Left forelimb (tissue), 1 donor: ENCODE measurements at regions not wholly inside any gene's neighbourhood (a gene's known extent, or its start where the extent isn't known, plus 50 kb on each side); places are given as distances from the start of the nearest gene placed in this dataset.

ENCODE experiments used
- DNase-seq: peaks from one replicate; pipeline ENCODE4 v3.0.0-alpha.2; 2018; ENCODE audit warnings: low spot score

GRCh38 chr16:48942996-48943395 lies 333.0 kb upstream of the N4BP1 start:
- no peak for DNase-seq

GRCh38 chr16:48936811-48937210 lies 326.8 kb upstream of the N4BP1 start:
- no peak for DNase-seq

- no peak for DNase-seq
These were observed 322.4 kb upstream of the N4BP1 start for GRCh38 chr16:48932216-48932855.

- DNase-seq: no peak
These were observed 321.1 kb upstream of the N4BP1 start for GRCh38 chr16:48930951-48931553.

- no peak for DNase-seq
These were observed 309.8 kb upstream of the N4BP1 start for GRCh38 chr16:48919791-48920190.

GRCh38 chr16:48918520-48919258 lies 308.7 kb upstream of the N4BP1 start:
- no peak for DNase-seq

GRCh38 chr16:48916566-48916965 lies 306.6 kb upstream of the N4BP1 start:
- DNase-seq: no peak

- no peak for DNase-seq
These were observed 304.1 kb upstream of the N4BP1 start for GRCh38 chr16:48914070-48914469.

- no peak for DNase-seq
These were observed 303.4 kb upstream of the N4BP1 start for GRCh38 chr16:48913384-48913783.

GRCh38 chr16:48912360-48912759 lies 302.4 kb upstream of the N4BP1 start:
- DNase-seq: no peak

GRCh38 chr16:48911700-48912099 lies 301.7 kb upstream of the N4BP1 start:
- DNase-seq: no peak

GRCh38 chr16:48910214-48910613 lies 300.2 kb upstream of the N4BP1 start:
- DNase-seq: no peak

GRCh38 chr16:48909231-48909630 lies 299.3 kb upstream of the N4BP1 start:
- DNase-seq: no peak

GRCh38 chr16:48907906-48908634 lies 298.1 kb upstream of the N4BP1 start:
- no peak for DNase-seq

- DNase-seq: no peak
These were observed 295.9 kb upstream of the N4BP1 start for GRCh38 chr16:48905632-48906505.

GRCh38 chr16:48904333-48904732 lies 294.4 kb upstream of the N4BP1 start:
- DNase-seq: no peak

- DNase-seq: no peak
These were observed 293.1 kb upstream of the N4BP1 start for GRCh38 chr16:48903039-48903438.

- no peak for DNase-seq
These were observed 291.9 kb upstream of the N4BP1 start for GRCh38 chr16:48901712-48902374.

GRCh38 chr16:48899500-48899899 lies 289.5 kb upstream of the N4BP1 start:
- DNase-seq: no peak

- DNase-seq: no peak
These were observed 287.8 kb upstream of the N4BP1 start for GRCh38 chr16:48897698-48898205.

GRCh38 chr16:48895142-48895541 lies 285.2 kb upstream of the N4BP1 start:
- no peak for DNase-seq
